PFSK-1 (cell line): ENCODE measurements at regions not wholly inside any gene's neighbourhood (a gene's known extent, or its start where the extent isn't known, plus 50 kb on each side); places are given as distances from the start of the nearest gene placed in this dataset.

Experiments used
- FOXP2 ChIP-seq: optimal IDR thresholded peaks from 2 replicates; pipeline ENCODE3; 2011; ENCODE audit warnings: borderline replicate concordance, control low read depth, inconsistent platforms; ENCODE audit not compliant: insufficient read depth; ENCODE audit errors: extremely low read length, extremely low read depth
- POLR2AphosphoS5 ChIP-seq: IDR thresholded peaks from 2 replicates; pipeline ENCODE4 v1.6.1; 2012; ENCODE audit warnings: low read depth, mild to moderate bottlenecking, control low read depth, low read length, moderate library complexity
- SIN3A ChIP-seq: IDR thresholded peaks from 2 replicates; pipeline ENCODE4 v1.6.1; 2012; ENCODE audit warnings: mild to moderate bottlenecking, low read length, moderate library complexity, borderline replicate concordance; ENCODE audit not compliant: insufficient read depth
- TAF1 ChIP-seq: IDR thresholded peaks from 2 replicates; pipeline ENCODE4 v1.6.1; 2012; ENCODE audit warnings: low read length, control low read depth, borderline replicate concordance; ENCODE audit not compliant: insufficient read depth
- TF ChIP-seq, protein P1 (sequence below), 2 experiments: IDR thresholded peaks; 2 replicates each; pipeline versions ENCODE4 v1.6.1 to v1.8.0; 2011 to 2012; ENCODE audit warnings: low read depth in 2 of 2, low read length in 2 of 2, control low read depth in 1 of 2, inconsistent platforms in 1 of 2, mild to moderate bottlenecking in 1 of 2, moderate library complexity in 1 of 2; ENCODE audit not compliant: insufficient read depth in 1 of 2

DNA sequence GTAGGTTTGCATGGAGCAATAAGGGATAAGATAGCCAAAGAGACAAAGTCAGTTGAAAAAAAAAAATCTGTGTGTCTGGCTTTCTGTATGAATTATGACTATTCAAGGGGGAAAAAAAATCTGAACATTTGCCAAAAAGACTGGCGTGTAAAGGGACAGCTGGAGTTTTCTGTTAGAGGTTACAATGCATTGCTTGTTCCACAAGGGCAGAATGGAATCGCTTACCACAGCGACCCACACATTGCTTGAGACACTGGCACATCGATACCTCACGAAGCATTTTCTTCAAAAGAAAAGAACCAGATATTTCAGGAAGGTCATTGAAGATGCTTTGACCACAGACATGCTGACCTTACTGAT is 327.8 kb downstream of the TMEM167A start:
- TF ChIP-seq POLR2AphosphoS5 (no peak), FOXP2 (no peak), SIN3A (no peak), TAF1 (no peak)
- TF ChIP-seq, protein P1, sequence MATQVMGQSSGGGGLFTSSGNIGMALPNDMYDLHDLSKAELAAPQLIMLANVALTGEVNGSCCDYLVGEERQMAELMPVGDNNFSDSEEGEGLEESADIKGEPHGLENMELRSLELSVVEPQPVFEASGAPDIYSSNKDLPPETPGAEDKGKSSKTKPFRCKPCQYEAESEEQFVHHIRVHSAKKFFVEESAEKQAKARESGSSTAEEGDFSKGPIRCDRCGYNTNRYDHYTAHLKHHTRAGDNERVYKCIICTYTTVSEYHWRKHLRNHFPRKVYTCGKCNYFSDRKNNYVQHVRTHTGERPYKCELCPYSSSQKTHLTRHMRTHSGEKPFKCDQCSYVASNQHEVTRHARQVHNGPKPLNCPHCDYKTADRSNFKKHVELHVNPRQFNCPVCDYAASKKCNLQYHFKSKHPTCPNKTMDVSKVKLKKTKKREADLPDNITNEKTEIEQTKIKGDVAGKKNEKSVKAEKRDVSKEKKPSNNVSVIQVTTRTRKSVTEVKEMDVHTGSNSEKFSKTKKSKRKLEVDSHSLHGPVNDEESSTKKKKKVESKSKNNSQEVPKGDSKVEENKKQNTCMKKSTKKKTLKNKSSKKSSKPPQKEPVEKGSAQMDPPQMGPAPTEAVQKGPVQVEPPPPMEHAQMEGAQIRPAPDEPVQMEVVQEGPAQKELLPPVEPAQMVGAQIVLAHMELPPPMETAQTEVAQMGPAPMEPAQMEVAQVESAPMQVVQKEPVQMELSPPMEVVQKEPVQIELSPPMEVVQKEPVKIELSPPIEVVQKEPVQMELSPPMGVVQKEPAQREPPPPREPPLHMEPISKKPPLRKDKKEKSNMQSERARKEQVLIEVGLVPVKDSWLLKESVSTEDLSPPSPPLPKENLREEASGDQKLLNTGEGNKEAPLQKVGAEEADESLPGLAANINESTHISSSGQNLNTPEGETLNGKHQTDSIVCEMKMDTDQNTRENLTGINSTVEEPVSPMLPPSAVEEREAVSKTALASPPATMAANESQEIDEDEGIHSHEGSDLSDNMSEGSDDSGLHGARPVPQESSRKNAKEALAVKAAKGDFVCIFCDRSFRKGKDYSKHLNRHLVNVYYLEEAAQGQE (IDR thresholded peaks at IDR 0.05; ENCODE audit: insufficient read depth in 1 of 2, low read depth in 2 of 2, low read length in 2 of 2), result no peak

DNA sequence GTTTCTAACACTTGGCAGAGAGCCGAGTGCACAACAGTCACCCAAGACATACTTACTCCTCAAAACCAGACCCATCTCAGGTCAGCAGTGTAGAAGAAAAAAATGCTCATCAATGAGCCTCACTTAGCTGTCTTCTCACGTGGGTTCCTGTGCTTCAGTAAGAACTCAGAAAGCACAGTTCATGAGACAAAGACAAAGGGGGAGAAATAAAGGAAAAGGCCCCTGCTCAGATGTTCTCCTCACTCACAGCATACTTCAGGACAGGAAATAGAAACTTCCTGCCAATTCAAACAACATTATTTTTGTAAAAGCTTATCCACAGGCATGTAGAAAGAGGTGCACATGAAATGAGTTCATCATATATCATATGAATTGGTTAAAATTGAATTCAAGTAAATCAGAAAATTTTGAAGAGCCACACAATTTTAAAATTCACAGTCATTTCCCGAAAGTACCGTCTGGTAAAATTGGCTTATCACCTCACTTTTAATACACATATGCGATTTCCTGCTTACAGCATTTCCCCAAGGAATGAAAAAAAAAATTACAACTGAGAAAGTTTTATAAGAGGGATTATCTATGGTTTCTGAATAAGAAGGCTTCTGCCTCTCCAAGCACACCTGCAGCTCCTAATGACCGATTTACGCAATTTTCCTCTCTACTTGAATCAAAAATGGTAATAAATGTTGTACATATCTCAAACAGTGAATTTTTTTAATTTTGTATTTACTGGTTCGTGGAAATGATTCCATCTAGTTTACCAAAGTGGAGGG is 328.3 kb downstream of the TMEM167A start:
- TF ChIP-seq SIN3A (no peak), TAF1 (no peak), POLR2AphosphoS5 (no peak), FOXP2 (no peak)
- TF ChIP-seq, protein P1 (IDR thresholded peaks at IDR 0.05; ENCODE audit: insufficient read depth in 1 of 2, low read depth in 2 of 2, low read length in 2 of 2), result no peak

DNA sequence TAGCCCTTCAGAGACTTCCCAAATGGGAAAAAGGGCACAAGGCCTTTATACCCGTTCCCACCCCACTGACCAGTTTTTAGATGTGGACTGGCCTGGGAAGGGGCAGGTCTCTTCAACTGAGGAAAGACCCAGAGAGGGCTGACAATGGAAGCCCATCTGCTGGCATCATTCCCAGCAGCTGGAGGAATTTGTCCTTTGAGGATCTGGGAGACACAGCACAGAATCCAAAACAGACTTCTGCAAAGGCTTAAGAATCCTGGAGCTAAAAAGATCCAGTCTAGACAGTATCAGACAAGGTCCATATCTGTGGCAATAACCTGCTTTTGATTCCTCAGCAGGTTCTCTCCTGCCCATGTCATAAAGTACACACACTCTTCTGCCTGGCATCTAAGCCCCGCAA is 329.2 kb downstream of the TMEM167A start:
- TF ChIP-seq FOXP2 (no peak), POLR2AphosphoS5 (no peak), TAF1 (no peak), SIN3A (no peak)
- TF ChIP-seq, protein P1 (IDR thresholded peaks at IDR 0.05; ENCODE audit: insufficient read depth in 1 of 2, low read depth in 2 of 2, low read length in 2 of 2), result no peak

DNA sequence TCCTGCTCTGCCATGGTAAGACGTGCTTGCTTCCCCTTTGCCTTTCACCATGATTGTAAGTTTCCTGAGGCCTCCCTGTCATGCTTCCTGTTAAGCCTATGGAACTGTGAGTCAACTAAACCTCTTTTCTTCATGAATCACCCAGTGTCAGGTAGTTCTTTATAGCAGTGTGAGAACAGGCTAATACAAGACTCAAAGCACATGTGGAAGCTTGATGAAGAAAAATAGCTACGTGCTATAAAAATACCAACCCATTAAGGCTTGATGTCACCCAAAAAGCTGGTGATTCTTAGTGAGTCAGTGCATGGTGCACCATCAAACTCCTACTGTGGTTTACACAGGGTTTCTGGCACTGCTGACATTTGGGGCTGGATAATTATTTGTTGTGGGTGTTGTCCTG is 332.2 kb downstream of the TMEM167A start:
- TF ChIP-seq, protein P1 (IDR thresholded peaks at IDR 0.05; ENCODE audit: insufficient read depth in 1 of 2, low read depth in 2 of 2, low read length in 2 of 2), result no peak
- TF ChIP-seq POLR2AphosphoS5, result no peak
- TF ChIP-seq SIN3A, result no peak
- no peak for TF ChIP-seq TAF1
- no peak for TF ChIP-seq FOXP2
